HL-60 (cell line): ENCODE measurements at regions not wholly inside any gene's neighbourhood (a gene's known extent, or its start where the extent isn't known, plus 50 kb on each side); places are given as distances from the start of the nearest gene placed in this dataset.

Experiments
- GABPA ChIP-seq: IDR thresholded peaks from 2 replicates; pipeline ENCODE4 v1.6.1; 2012; ENCODE audit warnings: low read depth
- POLR2AphosphoS5 ChIP-seq: IDR thresholded peaks from 2 replicates; pipeline ENCODE4 v1.6.1; 2012; ENCODE audit warnings: low read depth
- TF ChIP-seq, protein P1 (sequence below): IDR thresholded peaks from one replicate; pipeline ENCODE4 v1.5.1; 2011; ENCODE audit warnings: low read length, control low read depth, inconsistent platforms; ENCODE audit not compliant: insufficient read depth
- TF ChIP-seq, protein P2 (sequence below): IDR thresholded peaks from 2 replicates; pipeline ENCODE4 v1.6.1; 2012; ENCODE audit warnings: low read depth; ENCODE audit not compliant: insufficient replicate concordance

DNA sequence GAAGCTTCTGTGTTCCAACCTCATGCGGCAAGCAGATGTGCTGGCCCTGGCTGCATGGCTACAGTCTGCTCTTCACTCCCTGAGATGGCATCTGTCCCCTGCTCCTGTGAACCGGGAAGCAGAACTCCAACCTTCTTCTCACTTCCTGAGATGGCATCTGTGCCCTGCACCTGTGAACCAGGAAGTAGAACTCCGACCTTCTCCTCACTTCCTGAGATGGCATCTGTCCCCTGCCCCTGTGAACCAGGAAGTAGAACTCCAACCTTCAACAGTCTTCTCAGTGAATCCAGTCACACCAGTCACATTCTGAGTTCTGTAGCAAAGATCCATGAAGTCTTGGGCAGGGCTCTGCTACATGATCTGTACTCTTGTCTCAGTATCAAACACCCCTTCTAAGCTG, 887.2 kb upstream of the KLHL29 start:
- TF ChIP-seq GABPA (peak; percentile 94), POLR2AphosphoS5 (no peak)
- TF ChIP-seq, protein P1, sequence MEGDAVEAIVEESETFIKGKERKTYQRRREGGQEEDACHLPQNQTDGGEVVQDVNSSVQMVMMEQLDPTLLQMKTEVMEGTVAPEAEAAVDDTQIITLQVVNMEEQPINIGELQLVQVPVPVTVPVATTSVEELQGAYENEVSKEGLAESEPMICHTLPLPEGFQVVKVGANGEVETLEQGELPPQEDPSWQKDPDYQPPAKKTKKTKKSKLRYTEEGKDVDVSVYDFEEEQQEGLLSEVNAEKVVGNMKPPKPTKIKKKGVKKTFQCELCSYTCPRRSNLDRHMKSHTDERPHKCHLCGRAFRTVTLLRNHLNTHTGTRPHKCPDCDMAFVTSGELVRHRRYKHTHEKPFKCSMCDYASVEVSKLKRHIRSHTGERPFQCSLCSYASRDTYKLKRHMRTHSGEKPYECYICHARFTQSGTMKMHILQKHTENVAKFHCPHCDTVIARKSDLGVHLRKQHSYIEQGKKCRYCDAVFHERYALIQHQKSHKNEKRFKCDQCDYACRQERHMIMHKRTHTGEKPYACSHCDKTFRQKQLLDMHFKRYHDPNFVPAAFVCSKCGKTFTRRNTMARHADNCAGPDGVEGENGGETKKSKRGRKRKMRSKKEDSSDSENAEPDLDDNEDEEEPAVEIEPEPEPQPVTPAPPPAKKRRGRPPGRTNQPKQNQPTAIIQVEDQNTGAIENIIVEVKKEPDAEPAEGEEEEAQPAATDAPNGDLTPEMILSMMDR, result no peak
- TF ChIP-seq, protein P2, sequence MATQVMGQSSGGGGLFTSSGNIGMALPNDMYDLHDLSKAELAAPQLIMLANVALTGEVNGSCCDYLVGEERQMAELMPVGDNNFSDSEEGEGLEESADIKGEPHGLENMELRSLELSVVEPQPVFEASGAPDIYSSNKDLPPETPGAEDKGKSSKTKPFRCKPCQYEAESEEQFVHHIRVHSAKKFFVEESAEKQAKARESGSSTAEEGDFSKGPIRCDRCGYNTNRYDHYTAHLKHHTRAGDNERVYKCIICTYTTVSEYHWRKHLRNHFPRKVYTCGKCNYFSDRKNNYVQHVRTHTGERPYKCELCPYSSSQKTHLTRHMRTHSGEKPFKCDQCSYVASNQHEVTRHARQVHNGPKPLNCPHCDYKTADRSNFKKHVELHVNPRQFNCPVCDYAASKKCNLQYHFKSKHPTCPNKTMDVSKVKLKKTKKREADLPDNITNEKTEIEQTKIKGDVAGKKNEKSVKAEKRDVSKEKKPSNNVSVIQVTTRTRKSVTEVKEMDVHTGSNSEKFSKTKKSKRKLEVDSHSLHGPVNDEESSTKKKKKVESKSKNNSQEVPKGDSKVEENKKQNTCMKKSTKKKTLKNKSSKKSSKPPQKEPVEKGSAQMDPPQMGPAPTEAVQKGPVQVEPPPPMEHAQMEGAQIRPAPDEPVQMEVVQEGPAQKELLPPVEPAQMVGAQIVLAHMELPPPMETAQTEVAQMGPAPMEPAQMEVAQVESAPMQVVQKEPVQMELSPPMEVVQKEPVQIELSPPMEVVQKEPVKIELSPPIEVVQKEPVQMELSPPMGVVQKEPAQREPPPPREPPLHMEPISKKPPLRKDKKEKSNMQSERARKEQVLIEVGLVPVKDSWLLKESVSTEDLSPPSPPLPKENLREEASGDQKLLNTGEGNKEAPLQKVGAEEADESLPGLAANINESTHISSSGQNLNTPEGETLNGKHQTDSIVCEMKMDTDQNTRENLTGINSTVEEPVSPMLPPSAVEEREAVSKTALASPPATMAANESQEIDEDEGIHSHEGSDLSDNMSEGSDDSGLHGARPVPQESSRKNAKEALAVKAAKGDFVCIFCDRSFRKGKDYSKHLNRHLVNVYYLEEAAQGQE, result no peak
